Mesenchymal stem cell (in vitro differentiated cells and primary cell): ENCODE measurements at regions not wholly inside any gene's neighbourhood (a gene's known extent, or its start where the extent isn't known, plus 50 kb on each side); places are given as distances from the start of the nearest gene placed in this dataset.
"Not testable (repeated sequence)": the region's sequence is repeated elsewhere in the genome, so short reads cannot be mapped to it uniquely, and the experiment has no call there.

Source experiments
- DNase-seq: peaks from one replicate; pipeline ENCODE4 v3.0.0-alpha.2; 2013
- H2AFZ ChIP-seq: one replicate; pipeline ENCODE4 v1.6.1; 2013; ENCODE audit warnings: low read depth, mild to moderate bottlenecking, control low read depth, inconsistent platforms, low read length, moderate library complexity
- H2AK5ac ChIP-seq: 2 replicates; pipeline ENCODE4 v1.6.1; 2013; ENCODE audit warnings: low read length, moderate library complexity, mild to moderate bottlenecking, inconsistent platforms; ENCODE audit not compliant: severe bottlenecking
- H2BK120ac ChIP-seq: one replicate; pipeline ENCODE4 v1.6.1; 2013; ENCODE audit warnings: low read depth, mild to moderate bottlenecking, inconsistent platforms, low read length, moderate library complexity
- H2BK12ac ChIP-seq, 2 experiments: one replicate each; pipeline ENCODE4 v1.6.1; 2013; ENCODE audit warnings: inconsistent platforms in 2 of 2, low read length in 2 of 2, mild to moderate bottlenecking in 2 of 2, moderate library complexity in 2 of 2, control low read depth in 1 of 2
- H2BK15ac ChIP-seq: one replicate; pipeline ENCODE4 v1.6.1; 2013; ENCODE audit warnings: mild to moderate bottlenecking, low read depth, inconsistent platforms; ENCODE audit not compliant: poor library complexity, severe bottlenecking
- H2BK5ac ChIP-seq: 2 replicates; pipeline ENCODE4 v1.6.1; 2013; ENCODE audit warnings: low read depth, mild to moderate bottlenecking, low read length, control low read depth, inconsistent platforms; ENCODE audit not compliant: poor library complexity, severe bottlenecking
- H3K14ac ChIP-seq, 2 experiments: one replicate each; pipeline ENCODE4 v1.6.1; 2013; ENCODE audit warnings: inconsistent platforms in 2 of 2, low read length in 2 of 2, control low read depth in 1 of 2, mild to moderate bottlenecking in 1 of 2, moderate library complexity in 1 of 2
- H3K18ac ChIP-seq, 2 experiments: one replicate each; pipeline ENCODE4 v1.6.1; 2013; ENCODE audit warnings: inconsistent platforms in 2 of 2, low read length in 2 of 2, control low read depth in 1 of 2, low read depth in 1 of 2, mild to moderate bottlenecking in 1 of 2
- H3K23ac ChIP-seq, 2 experiments: one replicate each; pipeline ENCODE4 v1.6.1; 2013; ENCODE audit warnings: inconsistent platforms in 2 of 2, low read length in 2 of 2, mild to moderate bottlenecking in 2 of 2, moderate library complexity in 2 of 2, control low read depth in 1 of 2
- H3K27ac ChIP-seq: 2 replicates; pipeline ENCODE4 v1.5.1; 2013; ENCODE audit warnings: mild to moderate bottlenecking, moderate library complexity, low read length, control low read depth, inconsistent platforms; ENCODE audit not compliant: poor library complexity, severe bottlenecking
- H3K27me3 ChIP-seq, 2 experiments: 2 replicates each; pipeline versions ENCODE4 v1.6.1 to v1.7.0; 2013; ENCODE audit warnings: low read length in 2 of 2, mild to moderate bottlenecking in 2 of 2, moderate library complexity in 2 of 2, control low read depth in 1 of 2, inconsistent platforms in 1 of 2; ENCODE audit not compliant: control insufficient read depth in 1 of 2, insufficient read depth in 1 of 2
- H3K36me3 ChIP-seq, 2 experiments: 2 replicates each; pipeline versions ENCODE4 v1.6.1 to v1.7.0; 2013; ENCODE audit warnings: low read length in 2 of 2, control low read depth in 1 of 2, inconsistent platforms in 1 of 2, low read depth in 1 of 2, mild to moderate bottlenecking in 1 of 2; ENCODE audit not compliant: insufficient read depth in 2 of 2, control insufficient read depth in 1 of 2
- H3K4ac ChIP-seq, 2 experiments: one replicate each; pipeline ENCODE4 v1.6.1; 2013; ENCODE audit warnings: inconsistent platforms in 2 of 2, low read length in 2 of 2, mild to moderate bottlenecking in 2 of 2, moderate library complexity in 2 of 2, control low read depth in 1 of 2, low read depth in 1 of 2
- H3K4me1 ChIP-seq: 2 replicates; pipeline ENCODE4 v1.6.1; 2013; ENCODE audit warnings: low read depth, low read length, control low read depth; ENCODE audit not compliant: control insufficient read depth, insufficient read depth
- H3K4me2 ChIP-seq: 2 replicates; pipeline ENCODE4 v1.6.1; 2013; ENCODE audit warnings: low read length, mild to moderate bottlenecking, inconsistent platforms; ENCODE audit not compliant: poor library complexity, severe bottlenecking
- H3K4me3 ChIP-seq, 2 experiments: 2 replicates each; pipeline versions ENCODE4 v1.5.1 to v1.7.0; 2013; ENCODE audit warnings: low read length in 2 of 2, mild to moderate bottlenecking in 2 of 2, control low read depth in 1 of 2, low read depth in 1 of 2; ENCODE audit not compliant: insufficient read depth in 1 of 2
- H3K79me1 ChIP-seq: replicated peaks from 2 replicates; pipeline ENCODE4 v1.6.1; 2013; ENCODE audit warnings: mild to moderate bottlenecking, control low read depth, low read length, inconsistent platforms; ENCODE audit not compliant: poor library complexity, severe bottlenecking
- H3K9ac ChIP-seq: 2 replicates; pipeline ENCODE4 v1.7.0; 2013; ENCODE audit warnings: mild to moderate bottlenecking, low read length, moderate library complexity
- H3K9me3 ChIP-seq: 2 replicates; pipeline ENCODE4 v1.7.0; 2013; ENCODE audit warnings: mild to moderate bottlenecking, low read length; ENCODE audit not compliant: control insufficient read depth
- H4K8ac ChIP-seq: one replicate; pipeline ENCODE4 v1.6.1; 2013; ENCODE audit warnings: inconsistent platforms, mild to moderate bottlenecking, low read length, moderate library complexity
- H4K91ac ChIP-seq: one replicate; pipeline ENCODE4 v1.6.1; 2013; ENCODE audit warnings: mild to moderate bottlenecking, low read length, inconsistent platforms
- WGBS: methylation state at CpG from one replicate; pipeline ENCODE4 v1.1.7; 2013; ENCODE audit warnings: mixed read lengths; 5-methylcytosine and 5-hydroxymethylcytosine counted together

DNA sequence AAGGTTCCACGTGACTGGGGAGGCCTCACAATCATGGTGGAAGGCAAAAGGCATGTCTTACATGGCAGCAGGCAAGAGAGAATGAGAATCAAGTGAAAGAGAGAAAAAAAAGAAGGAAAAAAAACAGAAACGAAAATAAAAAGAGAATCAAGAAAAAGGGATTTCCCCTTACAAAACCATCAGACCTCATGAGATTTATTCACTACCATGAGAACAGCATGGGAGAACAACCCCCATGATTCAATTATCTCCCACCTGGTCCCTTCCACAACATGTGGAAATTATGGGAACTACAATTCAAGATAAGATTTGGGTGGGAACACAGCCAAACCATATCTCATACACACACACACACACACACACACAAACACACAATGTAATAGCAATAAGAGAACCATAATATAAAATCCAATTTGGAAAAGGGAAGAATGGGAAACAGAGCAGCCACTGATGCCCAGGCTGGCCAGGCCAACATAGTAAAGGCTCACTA, 90.6 kb upstream of the C1QTNF7 start:
- H2AFZ ChIP-seq, H2BK5ac ChIP-seq, H3K14ac ChIP-seq, H3K4me2 ChIP-seq, H3K4me1 ChIP-seq, H3K4me3 ChIP-seq, H3K23ac ChIP-seq, DNase-seq, H3K9ac ChIP-seq, H3K27ac ChIP-seq, H3K79me1 ChIP-seq, H2BK15ac ChIP-seq, H4K91ac ChIP-seq, H3K9me3 ChIP-seq, H3K27me3 ChIP-seq, H3K36me3 ChIP-seq: not testable (repeated sequence)
- 50% methylated on average over 1 of the region's 2 CpGs for WGBS
- Histone ChIP-seq H2AK5ac (peak overlapping the region; percentile 99), H3K18ac (peak overlapping the region; percentile 37 to 87), H3K4ac (peak overlapping the region in 1 of 2 experiments; percentile 78), H2BK12ac (peak overlapping the region in 1 of 2 experiments; percentile 96), H4K8ac (peak overlapping the region; percentile 92), H2BK120ac (peak overlapping the region; percentile 9)

DNA sequence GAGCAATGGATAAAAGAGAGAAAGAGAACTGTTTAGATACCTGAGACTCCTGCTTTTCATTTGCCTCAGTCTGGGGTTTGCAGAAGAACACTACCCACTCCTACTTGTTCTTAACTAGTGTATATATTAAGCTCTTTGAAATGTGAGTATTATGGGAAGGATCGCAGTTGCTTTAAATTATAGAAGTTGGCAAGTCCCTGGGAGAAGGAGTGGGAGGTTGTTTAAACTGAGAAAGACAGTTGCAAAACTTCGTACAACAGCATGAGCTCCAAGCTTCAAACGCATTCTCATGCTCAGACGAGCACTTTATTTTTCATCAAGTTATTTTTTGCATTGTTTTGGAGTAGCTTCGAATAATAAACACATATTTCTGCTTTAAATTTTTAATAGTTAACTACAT, 88.1 kb upstream of the C1QTNF7 start:
- Histone ChIP-seq H3K4me3 (peak overlapping the region in 1 of 2 experiments; percentile 46), H3K36me3 (no peaks in the 10 kb centered on the region), H3K27ac (no peak overlapping the region), H3K4me1 (peaks cover 9% of the 10 kb centered on the region), H3K23ac (no peak overlapping the region), H3K4ac (no peak overlapping the region), H3K14ac (no peak overlapping the region), H3K9ac (peak overlapping the region; percentile 49), H3K27me3 (no peaks in the 10 kb centered on the region), H2AK5ac (no peak overlapping the region), H4K91ac (no peak overlapping the region), H3K4me2 (no peak overlapping the region), H2BK5ac (no peak overlapping the region), H2BK15ac (no peak overlapping the region), H2BK12ac (no peak overlapping the region), H3K79me1 (no peaks in the 10 kb centered on the region), H3K9me3 (no peaks in the 10 kb centered on the region), H3K18ac (no peak overlapping the region), H2BK120ac (no peak overlapping the region), H2AFZ (no peak overlapping the region), H4K8ac (no peak overlapping the region)
- 45% methylated on average over 2 of the region's 5 CpGs for WGBS
- peak; percentile 56 for DNase-seq

DNA sequence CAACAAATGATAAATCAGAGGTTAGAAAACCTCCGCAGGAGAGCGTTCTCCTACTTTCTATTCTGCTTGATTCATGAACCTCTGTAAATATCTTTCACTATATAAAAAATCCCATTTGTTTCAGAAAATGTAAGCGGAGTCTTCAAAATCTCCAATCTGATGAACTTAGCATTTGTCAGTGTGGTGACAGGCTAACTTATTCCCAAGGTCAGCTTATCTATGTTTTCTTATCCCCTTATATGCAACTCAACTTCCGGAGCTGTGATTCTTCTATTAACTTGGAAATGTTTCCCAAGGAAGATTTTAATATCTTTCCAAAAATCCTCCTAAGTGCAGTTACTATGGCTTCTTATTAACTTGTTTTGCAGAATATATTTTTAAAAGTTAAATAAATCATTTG, 87.5 kb upstream of the C1QTNF7 start:
- Histone ChIP-seq H3K27ac (no peak overlapping the region), H3K9me3 (no peaks in the 10 kb centered on the region), H3K14ac (no peak overlapping the region), H3K4me1 (peaks cover 11% of the 10 kb centered on the region), H3K4me2 (no peak overlapping the region), H4K91ac (no peak overlapping the region), H2BK12ac (no peak overlapping the region), H4K8ac (no peak overlapping the region), H3K79me1 (no peaks in the 10 kb centered on the region), H3K23ac (no peak overlapping the region), H3K9ac (peak overlapping the region; percentile 49), H3K4me3 (peak overlapping the region in 1 of 2 experiments; percentile 46), H2AK5ac (no peak overlapping the region), H2AFZ (no peak overlapping the region), H3K18ac (no peak overlapping the region), H2BK15ac (no peak overlapping the region), H3K36me3 (no peaks in the 10 kb centered on the region), H2BK5ac (no peak overlapping the region), H2BK120ac (no peak overlapping the region), H3K4ac (no peak overlapping the region), H3K27me3 (no peaks in the 10 kb centered on the region)
- WGBS = 74% methylated on average over 4 of the region's 4 CpGs
- no peak for DNase-seq

DNA sequence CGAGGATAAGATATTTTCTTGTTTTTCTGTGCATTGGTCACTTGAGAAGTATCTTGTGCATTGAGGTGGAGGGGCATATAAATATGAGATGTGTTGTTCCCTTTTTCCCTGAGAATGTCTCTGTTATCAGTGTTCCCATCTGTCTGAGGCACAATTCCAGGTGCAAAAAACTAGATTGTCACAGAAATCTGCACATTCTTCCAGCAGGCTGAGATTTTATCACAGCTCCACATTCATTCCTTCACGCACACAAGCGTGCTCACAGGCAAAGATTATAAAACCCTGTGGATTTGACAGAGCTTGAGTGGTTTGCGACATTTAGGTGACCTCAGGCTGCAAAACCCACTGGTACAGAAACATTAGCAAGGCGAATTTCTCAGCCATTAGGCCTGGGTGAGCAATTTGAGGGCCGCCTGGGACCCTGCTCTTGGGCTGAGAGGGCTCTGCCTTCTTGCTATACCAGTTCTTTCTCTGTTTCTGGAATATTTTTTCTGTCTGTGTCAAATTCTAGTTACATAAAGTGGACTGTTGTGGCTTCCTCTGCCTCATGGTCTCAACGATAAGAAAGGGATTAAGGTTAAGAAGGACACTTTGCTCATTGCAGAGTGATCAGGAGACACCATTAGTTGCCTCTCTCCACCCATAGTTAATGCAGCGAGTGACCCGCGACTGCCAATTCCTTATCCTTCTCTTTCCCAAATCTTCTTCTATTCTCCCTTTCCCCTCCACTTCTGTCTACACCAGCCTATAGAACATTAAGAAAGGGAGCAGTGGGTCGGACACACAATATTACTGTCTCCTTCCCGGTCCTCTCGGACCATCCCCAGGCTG, 86.7 kb upstream of the C1QTNF7 start:
- Histone ChIP-seq H3K79me1 (no peaks in the 10 kb centered on the region), H2BK15ac (no peak overlapping the region), H3K4me3 (peak overlapping the region in 1 of 2 experiments; percentile 46), H3K14ac (no peak overlapping the region), H4K8ac (no peak overlapping the region), H3K18ac (peak overlapping the region; percentile 61 to 72), H2BK5ac (peak overlapping the region; percentile 75), H3K4me1 (peaks cover 11% of the 10 kb centered on the region), H4K91ac (no peak overlapping the region), H3K27me3 (no peaks in the 10 kb centered on the region), H3K9ac (peak overlapping the region; percentile 40), H3K36me3 (no peaks in the 10 kb centered on the region), H3K23ac (no peak overlapping the region), H3K9me3 (no peaks in the 10 kb centered on the region), H2AK5ac (peak overlapping the region; percentile 88), H3K4ac (peak overlapping the region; percentile 29 to 54), H3K4me2 (no peak overlapping the region), H2BK12ac (peak overlapping the region; percentile 1 to 98), H3K27ac (no peak overlapping the region), H2AFZ (no peak overlapping the region), H2BK120ac (peak overlapping the region; percentile 4)
- WGBS = 76% methylated on average over 13 of the region's 13 CpGs
- DNase-seq = no peak
